ENCODE measurements at regions not wholly inside any gene's neighbourhood (a gene's known extent, or its start where the extent isn't known, plus 50 kb on each side); places are given as distances from the start of the nearest gene placed in this dataset.
"Not testable (repeated sequence)": the region's sequence is repeated elsewhere in the genome, so short reads cannot be mapped to it uniquely, and the experiment has no call there.

GRCh38 chr12:100083308-100083707 lies 59.4 kb downstream of the BLTP3B start:
- no peak for DNase-seq (ENCODE audit: low spot score)

DNA sequence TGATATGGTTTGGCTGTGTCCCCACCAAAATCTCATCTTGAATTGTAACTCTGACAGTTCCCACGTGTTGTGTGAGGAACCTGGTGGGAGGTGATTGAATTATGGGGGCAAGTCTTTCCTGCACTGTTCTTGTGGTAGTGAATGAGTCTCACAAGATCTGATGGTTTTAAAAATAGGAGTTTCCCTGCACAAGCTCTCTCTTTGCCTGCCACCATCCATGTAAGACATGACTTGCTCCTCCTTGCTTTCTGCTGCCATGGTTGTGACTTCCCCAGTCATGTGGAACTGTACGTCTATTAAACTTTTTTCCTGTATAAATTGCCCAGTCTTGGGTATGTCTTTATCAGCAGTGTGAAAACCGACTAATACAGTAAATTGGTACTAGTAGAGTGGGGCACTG lies 63.9 kb downstream of the BLTP3B start:
- DNase-seq (ENCODE audit: low spot score) = not testable (repeated sequence)

DNA sequence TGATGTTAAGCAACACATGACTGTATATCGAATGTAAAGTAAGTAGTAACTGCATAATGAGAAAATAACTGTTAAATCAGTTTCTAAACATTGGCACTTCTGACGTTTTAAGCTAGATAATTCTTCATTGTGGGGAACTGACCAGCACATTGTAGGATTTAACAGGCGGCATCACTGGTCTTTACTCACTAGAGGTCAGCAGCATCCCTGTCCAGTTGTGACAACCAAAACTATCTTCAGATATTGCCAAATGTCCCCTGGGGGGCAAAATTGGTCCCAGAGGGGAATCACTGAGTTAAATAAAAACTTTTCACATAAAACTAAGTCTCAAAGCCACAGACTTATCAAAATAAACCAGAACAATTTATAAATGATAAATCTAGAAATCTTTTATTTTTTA lies 65.3 kb downstream of the BLTP3B start:
- DNase-seq (ENCODE audit: low spot score) = no peak

DNA sequence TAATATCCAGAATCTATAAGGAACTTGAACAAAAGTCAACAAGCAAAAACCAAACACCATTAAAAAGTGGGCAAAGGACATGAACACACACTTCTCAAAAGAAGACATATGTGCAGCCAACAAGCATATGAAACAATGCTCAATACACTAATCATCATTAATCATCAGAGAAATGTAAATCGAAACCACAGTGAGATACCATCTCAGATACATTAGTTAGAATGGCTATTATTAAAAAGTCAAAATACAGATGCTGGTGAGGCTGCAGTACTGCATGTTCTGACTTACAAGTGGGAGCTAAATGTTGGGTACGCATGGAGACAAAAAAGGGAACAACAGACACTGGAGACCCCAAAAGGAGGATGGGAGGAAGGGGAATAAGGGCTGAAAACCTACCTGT lies 67.1 kb downstream of the BLTP3B start:
- no peak for DNase-seq (ENCODE audit: low spot score)

DNA sequence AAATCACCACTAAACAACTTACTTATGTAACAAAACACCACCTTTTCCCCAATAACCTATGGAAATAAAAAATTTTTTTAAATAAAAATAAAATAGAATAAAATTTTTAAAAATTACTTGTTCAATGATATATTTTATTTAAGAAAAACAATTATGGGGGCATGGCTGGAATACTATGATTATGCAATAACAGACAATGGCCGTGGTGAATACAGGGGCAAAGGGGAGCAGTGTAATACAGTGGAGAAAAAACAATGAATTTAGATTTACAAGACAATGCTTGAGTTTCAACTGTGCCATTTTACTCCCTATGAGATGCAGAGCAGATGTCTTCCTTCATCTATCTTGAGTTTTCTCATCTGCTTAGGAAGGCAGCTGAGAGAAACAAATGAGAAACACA lies 72.9 kb downstream of the BLTP3B start:
- DNase-seq (ENCODE audit: low spot score) = no peak

GRCh38 chr12:100068305-100068704 lies 74.4 kb downstream of the BLTP3B start:
- DNase-seq (ENCODE audit: low spot score) = no peak

DNA sequence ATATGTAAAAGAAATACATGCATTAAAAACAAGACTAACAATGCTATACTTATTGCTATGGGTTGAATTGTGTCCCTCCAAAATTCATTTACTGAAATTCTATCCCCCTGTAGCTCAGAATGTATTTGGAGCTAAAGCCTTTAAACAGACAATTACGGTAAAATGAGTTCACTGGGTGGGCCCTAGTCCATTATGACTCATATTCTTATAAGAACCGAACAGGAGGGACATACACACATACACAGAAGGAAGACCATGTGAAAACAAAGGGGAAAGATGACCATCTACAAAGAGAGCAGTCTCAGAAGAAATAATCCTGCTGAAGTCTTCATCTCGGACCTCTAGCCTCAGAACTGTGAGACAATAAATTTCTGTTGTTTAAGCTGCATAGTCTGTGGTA lies 77.1 kb upstream of the ANKS1B start:
- no peak for DNase-seq (ENCODE audit: low spot score)

DNA sequence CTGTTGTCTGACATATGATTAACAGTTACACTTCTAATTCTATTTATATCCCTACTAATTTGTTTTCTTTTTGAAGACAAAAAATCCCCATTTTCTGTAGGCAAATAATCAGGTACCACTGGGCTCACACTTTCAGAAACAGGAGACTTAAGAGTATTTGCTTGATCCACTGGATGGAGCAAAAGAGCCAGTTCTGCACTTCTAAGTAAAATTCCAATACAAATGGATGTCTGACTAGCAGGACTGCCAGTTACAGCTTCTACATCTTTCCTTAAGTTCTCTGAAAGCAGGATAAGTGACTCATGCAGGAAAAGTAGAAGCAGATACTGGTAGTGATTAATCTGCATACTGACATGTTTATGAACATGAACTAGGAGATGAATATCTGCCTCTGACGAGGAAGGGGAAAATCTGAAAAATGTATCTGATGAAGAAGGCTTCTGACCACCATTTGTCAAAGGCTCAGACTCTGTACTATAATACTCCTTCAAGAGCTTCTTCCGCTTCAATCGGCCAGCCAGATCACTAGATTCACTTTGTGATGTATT lies 73.8 kb upstream of the ANKS1B start:
- peak; percentile 5 for DNase-seq (ENCODE audit: low spot score)

DNA sequence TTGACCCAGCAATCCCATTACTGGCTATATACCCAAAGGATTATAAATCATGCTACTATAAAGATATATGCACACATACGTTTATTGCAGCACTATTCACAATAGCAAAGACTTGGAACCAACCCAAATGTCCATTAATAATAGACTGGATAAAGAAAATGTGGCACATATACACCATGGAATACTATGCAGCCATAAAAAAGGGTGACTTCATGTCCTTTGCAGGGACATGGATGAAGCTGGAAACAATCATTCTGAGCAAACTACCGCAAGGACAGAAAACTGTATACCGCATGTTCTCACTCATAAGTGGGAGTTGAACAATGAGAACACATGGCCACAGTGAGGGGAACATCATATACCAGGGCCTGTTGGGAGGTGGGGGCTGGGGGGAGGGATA lies 61.5 kb upstream of the ANKS1B start:
- DNase-seq (ENCODE audit: low spot score) = not testable (repeated sequence)

GRCh38 chr12:100044266-100044665 lies 59.5 kb upstream of the ANKS1B start:
- DNase-seq (ENCODE audit: low spot score) = no peak

DNA sequence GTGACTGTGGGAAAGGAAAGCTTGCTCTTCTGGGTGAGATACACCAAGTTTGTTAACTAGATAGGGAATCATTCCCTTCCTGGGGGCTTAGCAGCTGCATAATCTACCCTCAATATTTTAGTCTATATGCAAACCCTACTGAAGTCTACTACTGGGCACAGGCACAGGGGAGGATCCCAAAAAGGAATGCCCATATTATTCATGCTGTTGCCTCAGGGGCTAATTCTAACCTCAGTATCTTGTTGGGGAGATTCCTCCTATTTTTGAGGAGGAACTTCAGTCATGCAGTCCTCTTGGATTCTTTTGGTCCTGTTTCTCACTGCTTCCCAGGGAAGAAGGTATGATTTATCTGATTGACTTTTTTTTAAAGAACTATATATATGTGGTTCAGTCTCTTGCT lies 58.9 kb upstream of the ANKS1B start:
- DNase-seq (ENCODE audit: low spot score) = no peak

All from HuH-7 (cell line).